B cell (primary cell): ENCODE measurements at regions not wholly inside any gene's neighbourhood (a gene's known extent, or its start where the extent isn't known, plus 50 kb on each side); places are given as distances from the start of the nearest gene placed in this dataset.

Experiments
- ATAC-seq: fragments of 200-7000 bp; cut with Tn5 transposase; one replicate; pipeline ENCODE4 v1.10.0; 2021; ENCODE audit warnings: low read depth, mild to moderate bottlenecking, moderate number of reproducible peaks, moderate library complexity
- CTCF ChIA-PET: fragments of 350-600 bp; sonication (Branson Sonifier 250); formaldehyde crosslinking; loops from one replicate; lab custom pipeline; 2021; ENCODE audit warnings: antibody characterized with exemption, inconsistent platforms; lab: Charles Lee
- POLR2A ChIA-PET: fragments of 350-600 bp; sonication (Branson Sonifier 250); formaldehyde crosslinking; loops from one replicate; lab custom pipeline; 2021; ENCODE audit warnings: antibody characterized with exemption; lab: Charles Lee
- DNase-seq: peaks from one replicate; pipeline ENCODE4 v3.0.0; 2013
- H2AFZ ChIP-seq: 2 replicates; pipeline ENCODE4 v1.6.1; 2012; ENCODE audit warnings: mild to moderate bottlenecking, low read depth, low read length; ENCODE audit not compliant: insufficient read depth, poor library complexity, severe bottlenecking
- H3K27ac ChIP-seq, 2 donors: 1 replicate in 1 of 2; 2 replicates in 1 of 2; pipeline ENCODE4 v1.5.1; 2012 to 2013; ENCODE audit warnings: low read length in 2 of 2, mild to moderate bottlenecking in 2 of 2, moderate library complexity in 1 of 2
- H3K27me3 ChIP-seq, 4 experiments: fragments of 200-600 bp in 1 of 4; sonication (generic) in 1 of 4; replicated peaks in 1 of 4; 1 replicate in 2 of 4; 2 replicates in 2 of 4; pipeline versions ENCODE4 v1.6.1 to v1.7.0; 2013 to 2016; ENCODE audit warnings: low read length in 3 of 4, mild to moderate bottlenecking in 2 of 4, mixed read lengths in 1 of 4, moderate library complexity in 1 of 4; ENCODE audit not compliant: insufficient read depth in 4 of 4, control insufficient read depth in 3 of 4; ENCODE audit errors: control extremely low read depth in 1 of 4
- H3K36me3 ChIP-seq, 2 experiments: replicated peaks in 1 of 2; 1 replicate in 1 of 2; 2 replicates in 1 of 2; pipeline versions ENCODE4 v1.6.1 to v1.7.1; 2013; ENCODE audit warnings: low read length in 1 of 2; ENCODE audit not compliant: insufficient read depth in 2 of 2, control insufficient read depth in 1 of 2; ENCODE audit errors: control extremely low read depth in 1 of 2, extremely low read depth in 1 of 2
- H3K4me1 ChIP-seq, 2 donors: fragments of 200-600 bp in 1 of 2; sonication (generic) in 1 of 2; 1 replicate in 1 of 2; 2 replicates in 1 of 2; pipeline versions ENCODE4 v1.5.1 to v1.6.1; 2013 to 2017; ENCODE audit warnings: low read length in 2 of 2; ENCODE audit not compliant: control insufficient read depth in 2 of 2, insufficient read depth in 2 of 2
- H3K4me2 ChIP-seq: replicated peaks from 2 replicates; pipeline ENCODE3; 2012; ENCODE audit warnings: mild to moderate bottlenecking, low read depth, low read length; ENCODE audit not compliant: poor library complexity, severe bottlenecking
- H3K4me3 ChIP-seq, 5 experiments: fragments of 200-600 bp in 1 of 5; sonication (generic) in 1 of 5; 1 replicate in 3 of 5; 2 replicates in 2 of 5; pipeline versions ENCODE4 v1.5.1 to v1.7.0; 2011 to 2016; ENCODE audit warnings: low read length in 4 of 5, mild to moderate bottlenecking in 4 of 5, low read depth in 2 of 5, control low read depth in 1 of 5, moderate library complexity in 1 of 5; ENCODE audit not compliant: insufficient read depth in 1 of 5; ENCODE audit errors: control extremely low read depth in 1 of 5, extremely low read depth in 1 of 5
- H3K79me2 ChIP-seq: fragments of 200-600 bp; sonication (generic); one replicate; pipeline ENCODE4 v1.6.0; 2016; ENCODE audit warnings: low read length; ENCODE audit not compliant: control insufficient read depth, insufficient read depth
- H3K9ac ChIP-seq: fragments of 200-600 bp; sonication (generic); 2 replicates; pipeline ENCODE4 v1.6.1; 2017; ENCODE audit warnings: mild to moderate bottlenecking, low read length, moderate library complexity
- H3K9me3 ChIP-seq, 3 donors: one replicate each; pipeline versions ENCODE4 v1.6.1 to v1.7.1; 2013; ENCODE audit warnings: low read length in 2 of 3; ENCODE audit not compliant: control insufficient read depth in 2 of 3, insufficient read depth in 1 of 3; ENCODE audit errors: control extremely low read depth in 1 of 3
- H4K20me1 ChIP-seq: 2 replicates; pipeline ENCODE4 v1.6.0; 2012; ENCODE audit warnings: mild to moderate bottlenecking, low read length; ENCODE audit not compliant: insufficient read depth, control insufficient read depth, poor library complexity, severe bottlenecking
- H3K27ac Mint-ChIP-seq: one replicate; pipeline ENCODE4 v1.8.0; 2021; ENCODE audit warnings: mixed read lengths
- H3K27me3 Mint-ChIP-seq: one replicate; pipeline ENCODE4 v1.8.0; 2021; ENCODE audit warnings: mixed read lengths
- H3K4me1 Mint-ChIP-seq: one replicate; pipeline ENCODE4 v1.8.0; 2021; ENCODE audit warnings: mixed read lengths
- H3K4me3 Mint-ChIP-seq: one replicate; pipeline ENCODE4 v1.8.0; 2021; ENCODE audit warnings: mixed read lengths
- H3K9me3 Mint-ChIP-seq: one replicate; pipeline ENCODE4 v1.8.0; 2022; ENCODE audit warnings: mixed read lengths; ENCODE audit not compliant: insufficient read depth
- EZH2 ChIP-seq: IDR thresholded peaks from 2 replicates; pipeline ENCODE4 v1.6.1; 2012; ENCODE audit warnings: borderline replicate concordance, low read depth, mild to moderate bottlenecking, moderate library complexity, low read length; ENCODE audit not compliant: insufficient read depth, poor library complexity, severe bottlenecking
- WGBS: methylation state at CpG from one replicate; pipeline ENCODE4 v1.1.5; 2013; ENCODE audit warnings: missing lambda C conversion rate; ENCODE audit not compliant: insufficient coverage; 5-methylcytosine and 5-hydroxymethylcytosine counted together
- intact Hi-C: fragments of 100-400 bp; cut with micrococcal nuclease; formaldehyde crosslinking; loops from one replicate; pipeline ENCODE4 v1.10.0; 2022
- TF ChIP-seq, protein P1 (sequence below): fragments of 200-600 bp; IDR thresholded peaks from one replicate; pipeline ENCODE4 v1.8.0; 2022; ENCODE audit warnings: antibody characterized with exemption, mild to moderate bottlenecking

DNA sequence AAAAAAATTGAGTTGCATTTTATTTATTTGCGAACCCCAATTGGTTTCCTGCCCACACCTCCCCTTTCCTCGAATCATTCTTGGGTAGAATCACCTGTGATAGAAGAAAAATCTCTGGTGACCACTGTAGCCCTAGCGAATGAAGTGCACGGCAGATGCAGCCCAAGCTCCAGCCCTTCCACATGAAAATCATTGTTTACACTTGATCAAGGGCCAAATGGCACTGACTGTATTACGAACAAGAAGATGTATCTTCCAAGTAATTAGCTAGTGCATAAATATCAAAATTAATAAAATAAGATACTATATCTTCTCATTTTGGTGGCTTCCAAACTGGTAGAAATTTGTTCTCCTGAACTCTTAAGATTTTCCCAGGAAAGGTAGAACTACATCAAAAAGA lies 93.4 kb upstream of the ARID1B start:
- intact Hi-C loops: no loop called here
- no peak overlapping the region for H3K9ac ChIP-seq

DNA sequence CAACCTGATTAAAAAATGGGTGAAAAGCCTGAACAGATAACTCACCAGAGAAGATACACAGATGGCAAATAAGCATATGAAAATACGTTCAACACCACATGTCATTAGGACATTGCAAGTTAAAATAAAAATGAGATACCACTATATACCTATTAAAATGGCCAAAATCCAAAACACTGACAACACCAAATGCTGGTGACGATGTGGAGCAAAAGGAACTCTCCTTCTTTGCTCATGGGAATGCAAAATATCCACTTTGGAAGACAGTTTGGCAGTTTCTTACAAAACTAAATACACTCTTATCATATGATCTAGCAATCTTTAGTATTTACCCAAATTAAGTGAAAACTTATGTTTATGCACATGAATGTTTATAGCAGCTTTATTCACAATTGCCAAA lies 100.5 kb upstream of the ARID1B start:
- no peaks in the 10 kb centered on the region for H3K27me3 Mint-ChIP-seq
- DNase-seq (no peak), ATAC-seq (no peak)
- Histone ChIP-seq H3K9me3 (peaks cover 0 to 21% (median 3%) of the 10 kb centered on the region in 3 donors), H3K4me1 (peaks cover 11 to 16% of the 10 kb centered on the region in 2 donors), H3K4me2 (no peak overlapping the region), H4K20me1 (no peaks in the 10 kb centered on the region), H2AFZ (no peak overlapping the region), H3K36me3 (no peaks in the 10 kb centered on the region), H3K9ac (no peak overlapping the region), H3K4me3 (no peak overlapping the region), H3K27ac (no peak overlapping the region), H3K27me3 (no peaks in the 10 kb centered on the region), H3K79me2 (no peaks in the 10 kb centered on the region)
- 100% methylated on average over 1 of the region's 2 CpGs for WGBS
- peaks cover 8% of the 10 kb centered on the region for H3K9me3 Mint-ChIP-seq
- H3K4me3 Mint-ChIP-seq: no peak overlapping the region
- CTCF ChIA-PET: no interaction called here
- intact Hi-C loops: no loop called here
- H3K27ac Mint-ChIP-seq: no peak overlapping the region
- H3K4me1 Mint-ChIP-seq: peaks cover 27% of the 10 kb centered on the region
- POLR2A ChIA-PET: no interaction called here
- TF ChIP-seq, protein P1, sequence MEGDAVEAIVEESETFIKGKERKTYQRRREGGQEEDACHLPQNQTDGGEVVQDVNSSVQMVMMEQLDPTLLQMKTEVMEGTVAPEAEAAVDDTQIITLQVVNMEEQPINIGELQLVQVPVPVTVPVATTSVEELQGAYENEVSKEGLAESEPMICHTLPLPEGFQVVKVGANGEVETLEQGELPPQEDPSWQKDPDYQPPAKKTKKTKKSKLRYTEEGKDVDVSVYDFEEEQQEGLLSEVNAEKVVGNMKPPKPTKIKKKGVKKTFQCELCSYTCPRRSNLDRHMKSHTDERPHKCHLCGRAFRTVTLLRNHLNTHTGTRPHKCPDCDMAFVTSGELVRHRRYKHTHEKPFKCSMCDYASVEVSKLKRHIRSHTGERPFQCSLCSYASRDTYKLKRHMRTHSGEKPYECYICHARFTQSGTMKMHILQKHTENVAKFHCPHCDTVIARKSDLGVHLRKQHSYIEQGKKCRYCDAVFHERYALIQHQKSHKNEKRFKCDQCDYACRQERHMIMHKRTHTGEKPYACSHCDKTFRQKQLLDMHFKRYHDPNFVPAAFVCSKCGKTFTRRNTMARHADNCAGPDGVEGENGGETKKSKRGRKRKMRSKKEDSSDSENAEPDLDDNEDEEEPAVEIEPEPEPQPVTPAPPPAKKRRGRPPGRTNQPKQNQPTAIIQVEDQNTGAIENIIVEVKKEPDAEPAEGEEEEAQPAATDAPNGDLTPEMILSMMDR: no peak
- TF ChIP-seq EZH2: no peak

More for the DNA sequence above, 93.4 kb upstream of the ARID1B start:
- Mint-ChIP-seq H3K4me3 (no peak overlapping the region), H3K27me3 (no peaks in the 10 kb centered on the region), H3K27ac (no peak overlapping the region), H3K9me3 (no peaks in the 10 kb centered on the region), H3K4me1 (peaks cover 28% of the 10 kb centered on the region)
- Histone ChIP-seq H3K36me3 (no peaks in the 10 kb centered on the region), H4K20me1 (no peaks in the 10 kb centered on the region), H3K27me3 (no peaks in the 10 kb centered on the region), H2AFZ (no peak overlapping the region), H3K4me2 (no peak overlapping the region), H3K4me1 (peaks cover 18% of the 10 kb centered on the region in 2 donors), H3K79me2 (peaks cover 6% of the 10 kb centered on the region), H3K9me3 (peaks cover 0 to 3% (median 0%) of the 10 kb centered on the region in 3 donors), H3K4me3 (no peak overlapping the region), H3K27ac (no peak overlapping the region)
- ATAC-seq (no peak), DNase-seq (no peak)
- no CpG with 5 or more reads among the region's 5 CpGs for WGBS
- TF ChIP-seq EZH2: no peak
- TF ChIP-seq, protein P1: no peak
- POLR2A ChIA-PET: interaction anchor here (0.7 to 1.6 kb wide), 2 partner anchors 93 to 728 kb away, joined by 3 to 5 read pairs; partner anchors contain the start of gene ARID1B
- CTCF ChIA-PET: interaction anchor here (1.0 to 4.2 kb wide), 3 partner anchors 14 to 119 kb away, joined by 3 to 34 read pairs (median 4); no protein-coding TSS in a partner anchor
